ENCODE measurements at regions not wholly inside any gene's neighbourhood (a gene's known extent, or its start where the extent isn't known, plus 50 kb on each side); places are given as distances from the start of the nearest gene placed in this dataset.

GRCh38 chr13:104098421-104098820 is 1032.2 kb upstream of the SLC10A2 start:
- DNase-seq (ENCODE audit: low spot score in 2 of 2) = no peak
- FAIRE-seq = no peak

- FAIRE-seq (no peak), DNase-seq (ENCODE audit: low spot score in 2 of 2) (no peak)
These were observed 1020.5 kb upstream of the SLC10A2 start for GRCh38 chr13:104086759-104087158.

- FAIRE-seq (no peak), DNase-seq (ENCODE audit: low spot score in 2 of 2) (no peak)
These were observed 1020.0 kb upstream of the SLC10A2 start for GRCh38 chr13:104086210-104086609.

GRCh38 chr13:104085611-104086010 is 1019.4 kb upstream of the SLC10A2 start:
- FAIRE-seq = no peak

DNA sequence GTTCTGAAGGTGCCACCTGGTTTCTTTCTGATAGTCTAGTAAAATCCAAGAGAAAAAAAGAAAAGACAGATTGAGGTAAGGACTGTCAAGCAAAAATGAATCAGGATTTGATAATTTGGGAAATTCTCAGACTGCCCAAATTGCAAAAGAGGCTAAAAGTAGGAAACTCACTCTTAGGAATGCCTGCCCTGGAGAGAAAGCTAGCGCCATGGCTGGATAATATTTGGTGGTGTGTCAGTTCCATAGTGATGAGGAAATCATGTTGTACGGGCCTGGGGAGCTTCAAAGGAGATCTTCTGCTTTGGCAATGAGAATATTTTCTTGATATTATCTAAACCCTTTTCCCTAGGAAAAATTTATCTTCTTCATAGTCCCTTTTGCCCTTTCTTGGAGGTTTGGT is 1008.1 kb upstream of the SLC10A2 start:
- DNase-seq (ENCODE audit: low spot score in 2 of 2) = no peak
- no peak for FAIRE-seq

More at GRCh38 chr13:104085611-104086010, 1019.4 kb upstream of the SLC10A2 start:
- DNase-seq (ENCODE audit: low spot score in 2 of 2) = no peak

- DNase-seq (ENCODE audit: low spot score in 2 of 2) (no peak), FAIRE-seq (no peak)
These were observed 1005.6 kb upstream of the SLC10A2 start for GRCh38 chr13:104071806-104072205.

DNA sequence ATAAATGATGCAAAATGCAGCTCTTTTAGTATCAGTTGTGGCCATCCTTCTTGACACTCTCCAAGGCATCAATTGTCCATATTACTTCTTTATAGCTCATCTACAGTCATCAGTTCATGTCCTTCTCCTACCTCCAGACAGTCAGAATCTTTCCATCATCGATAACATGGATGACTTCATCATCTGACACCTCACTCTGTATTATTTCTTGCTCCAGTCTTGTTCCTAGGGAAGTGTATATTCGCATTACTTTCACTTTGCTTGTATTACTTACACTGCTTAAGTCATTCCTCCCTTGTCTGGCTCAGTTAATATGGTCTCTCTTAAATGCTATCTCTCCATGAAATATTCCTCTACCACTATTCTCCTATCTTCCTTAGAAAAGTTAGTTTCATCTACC is 999.1 kb upstream of the SLC10A2 start:
- no peak for FAIRE-seq
- DNase-seq (ENCODE audit: low spot score in 2 of 2) = no peak

GRCh38 chr13:104057861-104058260 is 991.6 kb upstream of the SLC10A2 start:
- no peak for FAIRE-seq
- DNase-seq (ENCODE audit: low spot score in 2 of 2) = no peak

DNA sequence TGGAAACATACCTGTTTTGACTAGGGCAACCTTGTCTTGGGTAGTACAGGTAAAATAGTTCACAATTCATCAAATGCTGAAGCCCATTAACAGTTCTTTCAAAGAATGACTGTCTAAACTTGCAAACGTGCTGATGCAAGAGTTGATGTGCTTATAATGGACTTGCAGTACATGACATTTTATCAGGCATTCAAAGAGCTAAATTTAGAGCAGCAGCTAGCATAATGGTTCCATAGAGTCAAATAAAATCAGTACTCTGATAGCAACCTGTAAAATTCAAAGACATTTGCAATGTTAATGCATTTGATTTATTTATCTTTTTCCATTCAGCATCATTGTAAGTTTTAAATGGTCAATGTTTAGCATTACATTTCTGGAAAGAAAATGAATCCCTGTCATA is 979.7 kb upstream of the SLC10A2 start:
- no peak for DNase-seq (ENCODE audit: low spot score in 2 of 2)
- FAIRE-seq = no peak

- FAIRE-seq (no peak), DNase-seq (ENCODE audit: low spot score in 2 of 2) (no peak)
These were observed 977.0 kb upstream of the SLC10A2 start for GRCh38 chr13:104043184-104043583.

- DNase-seq (ENCODE audit: low spot score in 2 of 2) = no peak
These were observed 968.7 kb upstream of the SLC10A2 start for GRCh38 chr13:104034891-104035290.

GRCh38 chr13:104025303-104025702 is 959.1 kb upstream of the SLC10A2 start:
- DNase-seq (ENCODE audit: low spot score in 2 of 2) (no peak), FAIRE-seq (no peak)

More at GRCh38 chr13:104034891-104035290, 968.7 kb upstream of the SLC10A2 start:
- FAIRE-seq = no peak

GRCh38 chr13:104024416-104025170 is 958.4 kb upstream of the SLC10A2 start:
- no peak for DNase-seq (ENCODE audit: low spot score in 2 of 2)
- FAIRE-seq = no peak

DNA sequence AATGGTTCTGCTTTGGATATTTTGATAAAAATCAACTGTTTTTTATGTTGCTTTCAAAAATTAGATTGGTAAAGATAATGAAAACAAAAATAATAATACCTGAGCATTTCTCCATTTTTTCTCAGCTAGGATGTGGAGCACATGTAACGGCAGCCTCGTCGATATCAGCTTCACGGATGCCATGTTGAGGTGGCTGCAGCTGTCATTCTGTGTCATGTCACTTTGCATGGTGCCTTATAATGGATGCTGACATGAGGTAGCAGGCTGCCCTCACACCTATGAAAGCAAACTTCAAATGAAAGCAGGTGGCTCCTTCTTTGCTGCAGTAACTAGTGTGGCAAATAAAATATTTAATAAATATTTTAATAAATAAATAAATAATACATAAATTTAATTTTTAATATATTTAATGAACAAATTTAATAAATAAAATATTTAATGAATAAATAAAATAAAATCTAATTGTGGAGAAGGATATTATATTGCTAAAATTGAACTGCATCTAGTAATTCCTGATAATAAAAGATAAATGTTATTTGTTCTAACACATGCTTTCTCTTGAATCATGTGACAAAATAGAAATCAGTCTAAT is 955.7 kb upstream of the SLC10A2 start:
- no peak for DNase-seq (ENCODE audit: low spot score in 2 of 2)
- peak; percentile 88 for FAIRE-seq

- FAIRE-seq (no peak), DNase-seq (ENCODE audit: low spot score in 2 of 2) (no peak)
These were observed 951.1 kb upstream of the SLC10A2 start for GRCh38 chr13:104017317-104017716.

- FAIRE-seq = no peak
- no peak for DNase-seq (ENCODE audit: low spot score in 2 of 2)
These were observed 949.6 kb upstream of the SLC10A2 start for GRCh38 chr13:104015646-104016396.

DNA sequence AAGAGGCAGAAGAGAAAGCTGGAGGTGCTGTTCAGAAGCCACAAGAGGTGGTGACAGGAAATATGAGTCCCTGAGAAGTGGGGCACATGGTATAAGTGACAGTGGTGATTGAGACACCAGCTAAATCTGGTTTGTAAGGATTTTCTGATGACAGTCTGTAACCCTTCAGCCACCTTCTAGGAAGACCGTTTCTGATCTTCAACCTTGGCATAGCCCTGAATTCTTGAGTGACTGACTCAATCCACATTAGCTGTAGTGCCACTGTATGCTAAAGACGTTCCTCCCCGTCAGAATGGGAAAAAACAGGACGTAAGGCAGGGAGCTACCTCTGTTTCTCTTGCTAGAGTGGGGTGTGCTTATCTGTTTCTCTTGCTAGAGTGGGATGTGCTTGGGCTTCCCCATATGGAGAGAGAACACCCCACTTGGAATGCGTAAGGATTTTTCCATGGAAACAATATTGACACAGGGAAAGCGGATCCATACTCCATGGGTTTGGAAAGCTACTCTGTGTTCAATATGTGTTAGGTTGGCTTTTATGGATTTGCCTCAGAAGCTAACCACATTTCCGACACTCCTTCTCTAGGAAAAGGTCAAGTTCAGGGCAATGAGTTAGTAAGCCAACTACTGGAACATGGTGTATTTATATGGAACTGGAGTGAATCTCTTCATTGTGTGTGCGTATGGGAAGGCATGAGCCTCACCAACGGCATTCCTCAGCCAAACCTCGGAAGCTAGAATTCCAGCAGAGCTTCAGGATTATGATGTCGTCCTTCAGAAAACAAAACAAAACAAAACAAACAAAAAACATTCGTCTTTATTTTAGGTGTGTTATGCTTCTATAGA is 948.8 kb upstream of the SLC10A2 start:
- no peak for DNase-seq (ENCODE audit: low spot score in 2 of 2)
- FAIRE-seq = no peak

- FAIRE-seq = no peak
- no peak for DNase-seq (ENCODE audit: low spot score in 2 of 2)
These were observed 945.5 kb upstream of the SLC10A2 start for GRCh38 chr13:104011505-104012241.

GRCh38 chr13:104008541-104009435 is 942.6 kb upstream of the SLC10A2 start:
- DNase-seq (ENCODE audit: low spot score in 2 of 2) (no peak), FAIRE-seq (peak; percentile 34)

Measured in frontal cortex (tissue), 3 donors.